ENCODE measurements at regions not wholly inside any gene's neighbourhood (a gene's known extent, or its start where the extent isn't known, plus 50 kb on each side); places are given as distances from the start of the nearest gene placed in this dataset.

DNA sequence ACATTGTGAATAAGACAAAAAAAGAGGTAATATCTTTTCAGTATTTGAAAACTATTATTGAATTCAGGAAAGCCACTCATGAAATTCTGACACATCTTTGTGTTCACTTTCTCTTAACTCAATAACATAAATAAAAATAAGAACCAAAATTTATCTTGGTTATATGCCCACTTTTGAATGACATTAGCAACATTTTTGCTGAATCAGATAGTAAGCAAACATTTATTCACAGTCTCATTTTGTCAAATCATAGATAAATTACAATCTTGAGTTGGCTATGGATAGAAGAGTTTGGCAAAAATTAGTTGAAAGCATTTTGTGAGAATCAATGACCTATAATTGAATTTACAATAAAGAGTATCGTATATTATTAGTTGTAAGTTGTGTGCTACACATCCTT is 545.1 kb upstream of the PKDCC start:
- no peak for DNase-seq (ENCODE audit: low read depth)
- TF ChIP-seq, protein P1, sequence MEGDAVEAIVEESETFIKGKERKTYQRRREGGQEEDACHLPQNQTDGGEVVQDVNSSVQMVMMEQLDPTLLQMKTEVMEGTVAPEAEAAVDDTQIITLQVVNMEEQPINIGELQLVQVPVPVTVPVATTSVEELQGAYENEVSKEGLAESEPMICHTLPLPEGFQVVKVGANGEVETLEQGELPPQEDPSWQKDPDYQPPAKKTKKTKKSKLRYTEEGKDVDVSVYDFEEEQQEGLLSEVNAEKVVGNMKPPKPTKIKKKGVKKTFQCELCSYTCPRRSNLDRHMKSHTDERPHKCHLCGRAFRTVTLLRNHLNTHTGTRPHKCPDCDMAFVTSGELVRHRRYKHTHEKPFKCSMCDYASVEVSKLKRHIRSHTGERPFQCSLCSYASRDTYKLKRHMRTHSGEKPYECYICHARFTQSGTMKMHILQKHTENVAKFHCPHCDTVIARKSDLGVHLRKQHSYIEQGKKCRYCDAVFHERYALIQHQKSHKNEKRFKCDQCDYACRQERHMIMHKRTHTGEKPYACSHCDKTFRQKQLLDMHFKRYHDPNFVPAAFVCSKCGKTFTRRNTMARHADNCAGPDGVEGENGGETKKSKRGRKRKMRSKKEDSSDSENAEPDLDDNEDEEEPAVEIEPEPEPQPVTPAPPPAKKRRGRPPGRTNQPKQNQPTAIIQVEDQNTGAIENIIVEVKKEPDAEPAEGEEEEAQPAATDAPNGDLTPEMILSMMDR (IDR thresholded peaks at IDR 0.05; ENCODE audit: insufficient read depth, low read depth, low read length, missing control alignments), result no peak
- H3K4me3 ChIP-seq (ENCODE audit: low read length), result no peak overlapping the region

DNA sequence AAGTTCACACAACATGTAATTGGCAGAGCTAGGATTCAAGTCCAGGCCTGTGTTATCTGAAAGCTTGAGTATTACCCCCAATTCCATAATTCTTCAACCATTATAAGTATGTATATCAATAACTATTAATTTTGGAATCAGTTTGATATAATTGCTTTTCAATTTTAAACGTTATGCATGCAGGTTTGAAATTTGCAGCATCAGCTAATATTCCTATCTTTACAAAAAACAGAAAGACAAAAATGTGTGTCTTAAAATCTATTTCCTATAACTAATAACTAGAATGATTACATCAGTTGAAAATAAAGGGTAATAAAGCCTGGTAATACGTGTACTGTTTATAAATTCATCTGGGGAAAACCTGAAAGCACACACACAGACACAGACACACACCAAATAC is 543.3 kb upstream of the PKDCC start:
- no peak for DNase-seq (ENCODE audit: low read depth)
- no peak overlapping the region for H3K4me3 ChIP-seq (ENCODE audit: low read length)
- TF ChIP-seq, protein P1 (IDR thresholded peaks at IDR 0.05; ENCODE audit: insufficient read depth, low read depth, low read length, missing control alignments), result no peak

DNA sequence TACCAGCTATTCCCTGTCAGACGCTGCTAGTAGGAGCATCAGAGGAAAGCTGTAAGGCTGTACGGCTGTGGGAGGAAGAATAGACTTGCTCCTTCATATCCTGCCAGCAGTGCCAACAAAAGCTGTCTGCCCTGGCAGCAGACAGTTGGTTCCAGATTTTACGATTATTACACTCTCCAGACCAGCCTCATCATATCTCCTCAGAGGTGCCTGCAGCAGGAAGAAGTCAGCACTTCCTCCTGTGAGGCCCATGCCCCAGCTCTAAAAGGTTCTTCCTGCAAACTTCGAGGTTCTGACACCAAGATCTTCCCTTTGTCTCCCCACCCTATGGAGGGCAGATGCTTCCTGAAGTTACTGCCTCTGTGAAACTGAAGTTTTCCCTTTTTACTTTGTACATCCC is 537.7 kb upstream of the PKDCC start:
- TF ChIP-seq, protein P1 (IDR thresholded peaks at IDR 0.05; ENCODE audit: insufficient read depth, low read depth, low read length, missing control alignments), result no peak
- no peak for DNase-seq (ENCODE audit: low read depth)
- H3K4me3 ChIP-seq (ENCODE audit: low read length), result no peak overlapping the region

DNA sequence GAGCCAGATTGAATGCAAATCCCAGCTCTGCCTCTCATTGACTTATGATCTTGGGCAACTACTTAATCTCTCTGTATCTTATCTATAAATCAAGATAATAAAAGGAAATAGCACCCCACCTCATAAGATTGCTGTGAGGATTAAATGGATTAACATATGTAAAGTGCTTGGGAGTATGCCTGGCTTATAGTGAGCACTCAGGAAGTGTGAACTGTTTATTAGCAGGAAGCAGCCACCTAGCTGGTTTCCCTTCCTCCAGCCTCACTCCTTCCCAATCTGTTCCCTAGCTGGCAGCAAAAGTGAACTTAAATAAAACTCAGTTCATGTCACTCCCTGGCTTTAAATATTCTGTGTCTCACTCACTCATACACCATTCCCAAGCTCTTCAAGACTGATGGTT is 526.6 kb upstream of the PKDCC start:
- no peak for DNase-seq (ENCODE audit: low read depth)
- TF ChIP-seq, protein P1 (IDR thresholded peaks at IDR 0.05; ENCODE audit: insufficient read depth, low read depth, low read length, missing control alignments), result no peak
- H3K4me3 ChIP-seq (ENCODE audit: low read length), result no peak overlapping the region

DNA sequence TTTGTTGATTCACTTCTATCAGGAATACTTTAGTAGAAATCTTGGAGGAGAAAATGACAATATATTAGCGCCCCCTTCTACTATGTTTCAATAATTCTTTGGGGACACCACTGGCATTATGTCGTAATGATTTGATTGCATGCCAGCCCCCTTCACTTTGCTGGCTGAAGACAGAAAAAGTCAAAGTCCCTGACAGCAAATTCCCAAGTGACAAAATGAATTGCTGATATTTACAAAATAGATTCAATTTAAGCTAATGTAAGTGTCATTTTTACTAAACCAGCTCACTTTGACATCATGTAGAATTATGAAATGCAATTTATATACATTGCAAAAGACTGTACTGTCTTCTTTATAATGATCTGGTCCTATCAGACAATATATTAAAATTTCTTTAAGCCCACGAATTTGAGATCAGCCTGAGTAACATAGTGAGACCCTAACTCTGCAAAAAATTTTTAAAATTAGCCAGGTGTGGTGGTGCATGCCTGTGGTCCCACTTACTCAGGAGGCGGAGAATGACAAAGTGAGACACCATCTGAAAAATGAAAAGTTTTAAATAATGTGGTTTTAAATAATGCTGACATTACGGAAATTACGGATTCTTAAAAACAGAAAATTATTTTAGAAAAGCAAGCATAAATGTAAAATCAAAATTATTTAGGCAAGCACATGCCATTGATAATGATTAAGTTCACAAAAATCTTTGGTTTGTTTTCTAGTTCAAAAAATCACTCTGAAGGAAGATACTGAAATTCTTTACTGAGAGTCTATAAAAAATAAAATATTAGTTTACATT is 520.1 kb upstream of the PKDCC start:
- no peak overlapping the region for H3K4me3 ChIP-seq (ENCODE audit: low read length)
- no peak for DNase-seq (ENCODE audit: low read depth)
- TF ChIP-seq, protein P1 (IDR thresholded peaks at IDR 0.05; ENCODE audit: insufficient read depth, low read depth, low read length, missing control alignments), result no peak

DNA sequence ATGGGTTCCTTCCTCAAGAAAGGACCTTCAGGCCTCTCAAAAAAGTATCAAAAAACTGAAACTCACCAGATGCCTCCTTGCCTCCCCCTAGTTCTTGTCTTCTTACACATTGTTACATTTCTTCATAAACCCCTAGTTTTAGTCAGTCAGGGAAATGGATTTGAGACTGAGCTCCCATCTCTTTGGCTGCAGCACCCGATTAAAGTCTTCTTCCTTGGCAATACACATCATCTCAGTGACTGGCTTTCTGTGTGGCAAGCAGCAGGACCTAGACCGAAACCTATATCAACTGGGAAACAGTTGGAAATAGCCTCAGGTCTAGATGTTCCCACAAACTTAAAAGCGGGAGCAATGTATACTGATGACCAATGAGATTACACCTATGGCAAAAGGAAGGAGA is 512.2 kb upstream of the PKDCC start:
- H3K4me3 ChIP-seq (ENCODE audit: low read length), result no peak overlapping the region
- DNase-seq (ENCODE audit: low read depth), result no peak
- TF ChIP-seq, protein P1 (IDR thresholded peaks at IDR 0.05; ENCODE audit: insufficient read depth, low read depth, low read length, missing control alignments), result no peak
